NT2/D1 (cell line): ENCODE measurements at regions not wholly inside any gene's neighbourhood (a gene's known extent, or its start where the extent isn't known, plus 50 kb on each side); places are given as distances from the start of the nearest gene placed in this dataset.

Source experiments
- YY1 ChIP-seq: IDR thresholded peaks from 2 replicates; pipeline ENCODE4 v1.6.1; 2011; ENCODE audit not compliant: insufficient read length, insufficient read depth
- ZNF274 ChIP-seq: IDR thresholded peaks from 2 replicates; pipeline ENCODE4 v1.6.1; 2011; ENCODE audit warnings: mild to moderate bottlenecking, low read depth, low read length

DNA sequence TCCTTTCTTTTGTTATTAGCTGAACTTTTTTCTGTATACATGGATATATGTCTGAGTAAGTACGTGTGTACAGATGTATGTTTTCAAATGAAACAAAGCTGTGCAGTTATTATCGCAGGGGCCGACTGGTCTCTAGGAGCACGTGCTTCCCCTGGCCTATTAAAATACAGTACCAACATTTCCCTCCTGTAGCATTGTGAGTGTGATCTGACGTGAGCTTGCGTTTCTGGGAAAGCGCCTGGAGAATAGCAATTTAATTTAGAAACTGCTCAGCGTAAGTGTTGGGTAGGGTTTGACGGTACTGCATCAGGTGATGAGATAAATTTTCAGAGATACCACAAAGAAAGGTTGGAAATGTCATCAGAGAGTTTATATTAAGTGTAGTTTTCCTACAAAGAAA lies 173.3 kb downstream of the FBXO8 start:
- no peak for TF ChIP-seq YY1
- no peak for TF ChIP-seq ZNF274
